MG63 (cell line): ENCODE measurements at regions not wholly inside any gene's neighbourhood (a gene's known extent, or its start where the extent isn't known, plus 50 kb on each side); places are given as distances from the start of the nearest gene placed in this dataset.
"Not testable (repeated sequence)": the region's sequence is repeated elsewhere in the genome, so short reads cannot be mapped to it uniquely, and the experiment has no call there.

ENCODE experiments used
- DNase-seq: peaks from one replicate; pipeline ENCODE4 v3.0.0-alpha.2; 2020
- H3K27me3 ChIP-seq: fragments of 250-450 bp; sonication (Bioruptor Pico); 2 replicates; pipeline ENCODE4 v1.5.1; 2020; ENCODE audit warnings: mild to moderate bottlenecking, moderate library complexity
- H3K36me3 ChIP-seq: fragments of 250-450 bp; sonication (Bioruptor Pico); 2 replicates; pipeline ENCODE4 v1.5.1; 2020; ENCODE audit warnings: mild to moderate bottlenecking, moderate library complexity
- H3K4me3 ChIP-seq: fragments of 250-450 bp; sonication (Bioruptor Pico); 2 replicates; pipeline ENCODE4 v1.5.1; 2020; ENCODE audit warnings: mild to moderate bottlenecking, moderate library complexity
- H3K9me3 ChIP-seq: fragments of 250-450 bp; sonication (Bioruptor Pico); 2 replicates; pipeline ENCODE4 v1.5.1; 2020; ENCODE audit warnings: mild to moderate bottlenecking, moderate library complexity

DNA sequence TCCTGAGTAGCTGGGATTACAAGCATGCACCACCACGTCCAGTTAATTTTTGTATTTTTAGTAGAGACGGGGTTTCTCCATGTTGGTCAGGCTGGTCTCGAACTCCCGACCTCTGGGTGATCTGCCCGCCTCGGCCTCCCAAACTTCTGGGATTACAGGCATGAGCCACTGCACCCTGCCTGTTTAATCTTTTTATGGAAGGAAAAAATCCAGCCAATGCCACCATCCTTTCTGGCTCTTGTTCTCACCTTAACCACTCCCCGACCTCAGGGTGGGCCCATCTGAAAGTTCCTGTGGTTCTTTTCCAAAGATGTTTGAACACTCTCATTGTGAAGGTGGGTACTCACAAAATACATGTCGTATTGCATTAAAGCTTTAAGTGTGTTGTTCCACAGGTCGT, 336.2 kb downstream of the TCERG1L start:
- H3K9me3 ChIP-seq, H3K36me3 ChIP-seq, H3K4me3 ChIP-seq, DNase-seq, H3K27me3 ChIP-seq: not testable (repeated sequence)

- H3K27me3 ChIP-seq = no peaks in the 10 kb centered on the region
These were observed 328.7 kb downstream of the TCERG1L start for GRCh38 chr10:130982802-130983201.

GRCh38 chr10:130983749-130984148, 327.8 kb downstream of the TCERG1L start:
- Histone ChIP-seq H3K4me3 (no peak overlapping the region), H3K9me3 (no peaks in the 10 kb centered on the region), H3K36me3 (no peaks in the 10 kb centered on the region), H3K27me3 (no peaks in the 10 kb centered on the region)
- no peak for DNase-seq

More at GRCh38 chr10:130982802-130983201, 328.7 kb downstream of the TCERG1L start:
- DNase-seq = no peak
- no peaks in the 10 kb centered on the region for H3K9me3 ChIP-seq
- H3K4me3 ChIP-seq = no peak overlapping the region
- H3K36me3 ChIP-seq = no peaks in the 10 kb centered on the region

- Histone ChIP-seq H3K4me3 (no peak overlapping the region), H3K9me3 (no peaks in the 10 kb centered on the region), H3K36me3 (no peaks in the 10 kb centered on the region), H3K27me3 (no peaks in the 10 kb centered on the region)
- no peak for DNase-seq
These were observed 326.8 kb downstream of the TCERG1L start for GRCh38 chr10:130984686-130985085.

DNA sequence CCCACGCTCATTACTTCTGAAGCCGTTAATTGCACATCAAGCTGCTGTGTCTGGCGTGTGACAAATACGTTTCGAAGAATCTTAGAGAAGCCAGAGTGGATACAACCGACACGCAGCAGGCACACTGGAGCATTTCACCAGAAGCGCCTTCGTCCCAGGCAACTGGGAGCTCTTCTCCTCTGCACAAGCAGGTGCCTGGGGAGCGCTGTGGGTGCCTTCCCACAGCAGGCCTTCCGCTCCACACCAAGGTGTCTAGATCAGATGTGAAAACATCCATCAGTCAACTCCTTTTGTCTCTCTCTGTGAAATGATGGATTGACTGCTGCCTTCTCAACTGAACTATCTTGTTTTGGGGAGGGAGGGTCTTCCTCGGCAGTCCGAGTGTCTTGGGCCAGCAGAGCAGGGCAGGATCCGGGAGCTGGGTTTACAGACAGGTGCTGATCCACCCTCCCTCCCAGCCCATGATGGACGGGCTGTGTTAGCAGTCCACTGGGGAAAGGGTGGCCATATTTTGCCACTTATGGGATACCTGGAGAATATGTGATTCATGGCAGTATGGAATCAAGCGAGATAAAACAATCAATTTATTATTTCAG, 326.3 kb downstream of the TCERG1L start:
- no peaks in the 10 kb centered on the region for H3K9me3 ChIP-seq
- H3K4me3 ChIP-seq = no peak overlapping the region

DNA sequence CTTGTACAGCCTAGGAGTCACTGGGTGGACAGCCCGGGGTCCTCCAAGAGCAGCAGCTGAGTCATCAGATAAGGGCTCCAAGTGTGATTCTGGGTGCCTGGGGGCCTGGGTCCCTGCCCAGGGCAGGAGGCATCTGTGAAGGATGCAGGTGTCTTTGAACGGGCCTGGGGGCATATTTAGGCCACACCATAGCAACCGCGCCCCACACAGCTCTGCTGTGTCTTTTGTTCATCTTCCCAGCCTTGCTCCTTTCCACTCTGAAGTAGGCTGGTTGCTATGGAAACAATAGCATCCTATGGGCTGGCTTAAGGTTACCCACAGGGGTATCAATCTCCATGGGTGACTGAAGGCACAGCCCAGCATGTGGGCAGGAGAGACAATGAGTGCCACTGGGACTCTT, 324.7 kb downstream of the TCERG1L start:
- DNase-seq = no peak
- H3K36me3 ChIP-seq = no peaks in the 10 kb centered on the region
- H3K27me3 ChIP-seq = no peaks in the 10 kb centered on the region
- H3K4me3 ChIP-seq = no peak overlapping the region
- H3K9me3 ChIP-seq = no peaks in the 10 kb centered on the region

More for the DNA sequence above, 326.3 kb downstream of the TCERG1L start:
- Histone ChIP-seq H3K27me3 (no peaks in the 10 kb centered on the region), H3K36me3 (no peaks in the 10 kb centered on the region)
- no peak for DNase-seq

DNA sequence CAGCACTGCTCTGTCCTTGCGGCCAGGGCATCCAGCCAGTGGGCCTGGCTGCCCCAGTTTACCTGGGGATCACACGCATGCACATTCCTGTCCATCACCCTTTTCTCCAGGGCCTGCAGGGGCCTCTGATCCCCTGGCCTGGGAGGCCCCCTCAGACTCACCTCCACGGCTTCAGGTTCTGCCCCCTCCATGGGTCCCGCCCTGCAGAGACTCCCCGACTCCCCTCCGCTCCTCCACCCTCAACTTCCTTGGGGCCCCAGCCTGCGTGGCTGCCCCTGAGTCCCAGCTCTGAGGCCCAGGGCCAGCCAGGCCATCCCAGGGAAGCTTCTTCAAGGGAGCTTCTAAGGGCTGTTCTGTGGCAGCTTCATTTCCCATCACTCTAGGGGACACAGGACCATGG, 324.1 kb downstream of the TCERG1L start:
- Histone ChIP-seq H3K4me3 (no peak overlapping the region), H3K27me3 (no peaks in the 10 kb centered on the region), H3K9me3 (no peaks in the 10 kb centered on the region), H3K36me3 (no peaks in the 10 kb centered on the region)
- DNase-seq = no peak

DNA sequence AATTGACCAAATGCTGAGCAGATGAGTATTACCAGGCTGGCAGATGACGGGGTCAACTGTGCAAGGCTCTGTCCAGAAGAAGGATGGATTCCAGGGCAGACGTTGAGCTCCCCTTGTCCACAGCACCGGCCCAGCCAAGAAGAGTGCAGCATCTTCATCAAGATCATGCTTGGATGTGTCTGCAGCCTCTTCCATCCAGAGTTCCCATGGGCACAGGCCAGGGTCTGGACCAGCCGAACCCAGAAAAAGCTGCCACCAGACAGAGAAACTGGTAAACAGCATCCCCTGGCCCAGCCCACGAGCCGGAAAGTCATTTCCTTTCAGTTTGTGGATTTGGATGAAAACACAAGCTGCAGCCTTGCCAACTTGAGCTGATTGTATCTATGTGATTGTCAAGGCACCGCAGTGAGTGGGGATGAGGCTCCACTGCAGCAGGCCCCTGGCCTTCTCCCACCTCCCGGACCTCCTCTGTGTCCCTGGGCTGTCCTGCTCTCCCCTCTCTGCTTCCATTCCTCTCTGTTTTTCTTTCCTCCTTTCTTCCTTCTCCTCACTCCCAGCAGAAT, 321.8 kb downstream of the TCERG1L start:
- Histone ChIP-seq H3K27me3 (no peaks in the 10 kb centered on the region), H3K4me3 (no peak overlapping the region), H3K36me3 (no peaks in the 10 kb centered on the region), H3K9me3 (no peaks in the 10 kb centered on the region)
- no peak for DNase-seq

DNA sequence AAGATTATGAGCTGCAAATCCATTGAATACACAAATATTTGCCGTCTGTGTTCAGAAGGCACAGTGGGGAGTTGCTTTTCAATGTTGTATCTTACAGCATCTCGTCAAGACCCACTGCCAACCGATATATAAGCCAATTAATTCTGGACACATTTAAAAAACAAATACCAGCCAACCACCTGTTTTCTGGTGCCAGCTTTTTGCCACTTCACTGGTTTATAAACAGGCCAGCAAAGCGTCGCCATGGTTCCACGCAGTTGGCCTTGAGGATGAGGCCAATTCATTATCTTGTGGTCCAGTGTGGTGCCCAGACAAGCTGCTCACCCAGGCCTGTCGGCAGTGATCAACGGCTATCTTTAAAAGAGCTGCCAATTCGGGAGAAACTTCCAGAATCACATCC, 321.0 kb downstream of the TCERG1L start:
- Histone ChIP-seq H3K27me3 (no peaks in the 10 kb centered on the region), H3K9me3 (no peaks in the 10 kb centered on the region), H3K36me3 (no peaks in the 10 kb centered on the region), H3K4me3 (no peak overlapping the region)
- DNase-seq = no peak

- no peaks in the 10 kb centered on the region for H3K27me3 ChIP-seq
- no peaks in the 10 kb centered on the region for H3K9me3 ChIP-seq
- DNase-seq = no peak
- no peaks in the 10 kb centered on the region for H3K36me3 ChIP-seq
- H3K4me3 ChIP-seq = no peak overlapping the region
These were observed 318.6 kb downstream of the TCERG1L start for GRCh38 chr10:130992802-130993523.

DNA sequence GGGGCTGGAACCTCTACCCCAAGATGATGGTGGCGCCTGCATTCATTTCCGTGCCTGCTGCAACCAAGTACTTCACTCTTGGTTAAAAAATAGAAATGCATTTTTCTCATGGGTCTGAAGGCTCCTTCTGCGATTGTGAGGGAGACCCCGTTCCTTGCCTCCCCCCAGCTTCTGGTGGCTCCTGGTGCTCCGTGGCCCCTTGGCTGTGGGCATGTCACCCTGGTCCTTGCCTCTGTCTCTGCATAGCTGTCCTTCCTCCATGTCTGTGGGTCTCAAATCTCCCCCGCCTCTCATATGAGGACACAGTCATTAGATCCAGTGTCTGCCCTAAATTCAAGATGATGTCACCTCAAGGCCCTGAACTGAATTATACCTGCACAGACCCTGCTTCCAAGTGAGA, 317.9 kb downstream of the TCERG1L start:
- H3K36me3 ChIP-seq = no peaks in the 10 kb centered on the region
- H3K9me3 ChIP-seq = no peaks in the 10 kb centered on the region
- no peak overlapping the region for H3K4me3 ChIP-seq
- H3K27me3 ChIP-seq = no peaks in the 10 kb centered on the region
- no peak for DNase-seq

DNA sequence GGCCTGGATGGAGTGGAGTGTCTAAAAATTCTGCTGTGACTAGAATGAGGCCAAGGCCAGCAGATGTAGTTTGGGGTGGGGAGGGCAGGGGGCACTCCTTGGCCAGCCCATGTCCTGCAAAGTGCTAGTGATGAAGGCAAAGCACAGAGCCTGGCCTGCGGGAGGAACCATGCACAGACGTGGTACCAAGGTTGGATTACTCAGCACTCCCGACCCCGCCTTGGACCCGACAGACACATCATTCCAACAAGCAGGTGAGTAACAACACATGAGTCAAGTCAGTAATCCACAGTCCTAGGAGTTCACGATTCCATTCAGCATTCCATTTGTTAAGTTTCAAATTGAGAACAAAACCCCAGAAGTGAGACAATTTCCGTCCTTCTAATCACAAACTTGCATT, 317.3 kb downstream of the TCERG1L start:
- no peaks in the 10 kb centered on the region for H3K9me3 ChIP-seq
- no peak for DNase-seq
- no peak overlapping the region for H3K4me3 ChIP-seq
- H3K27me3 ChIP-seq = no peaks in the 10 kb centered on the region
- H3K36me3 ChIP-seq = no peaks in the 10 kb centered on the region

GRCh38 chr10:130994845-130995244, 316.7 kb downstream of the TCERG1L start:
- Histone ChIP-seq H3K4me3 (no peak overlapping the region), H3K9me3 (no peaks in the 10 kb centered on the region), H3K36me3 (no peaks in the 10 kb centered on the region), H3K27me3 (no peaks in the 10 kb centered on the region)
- no peak for DNase-seq

DNA sequence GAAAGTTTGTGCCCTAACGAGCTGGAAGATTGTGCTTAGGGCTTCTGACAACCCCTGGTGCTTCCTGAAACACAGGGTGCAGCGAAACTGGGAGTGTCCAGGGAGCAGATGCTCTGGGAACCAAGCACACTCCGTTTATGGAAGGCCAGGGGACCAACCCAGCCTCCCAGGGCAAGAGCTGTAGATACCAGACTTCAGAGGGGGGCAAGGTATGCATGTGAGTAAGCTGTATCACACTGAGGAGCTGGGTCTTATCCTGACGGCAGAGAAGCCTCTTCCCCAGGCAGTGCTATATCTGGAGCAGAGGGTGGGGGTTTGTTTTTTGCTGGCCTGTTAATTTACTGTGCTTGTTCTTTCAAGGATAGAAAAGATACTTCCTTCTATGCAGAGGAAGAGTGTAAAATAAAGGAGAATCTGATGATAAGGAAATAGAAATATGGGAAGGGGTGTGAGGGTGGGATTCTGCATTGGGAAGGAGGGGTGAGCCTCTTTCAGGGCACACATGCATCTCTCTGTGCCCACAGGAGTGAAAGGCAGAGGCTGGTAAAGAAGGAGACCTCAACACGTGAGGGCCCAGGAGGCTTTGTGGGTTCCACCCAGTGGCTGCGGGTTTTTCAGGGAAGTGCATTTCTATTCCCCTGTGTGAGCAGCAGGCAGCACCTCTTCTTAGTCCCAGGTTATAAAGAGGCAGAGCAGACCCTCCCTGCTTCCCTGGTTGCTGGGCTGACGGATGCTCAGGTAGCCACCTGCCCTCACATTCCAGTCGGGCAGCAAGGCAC, 314.1 kb downstream of the TCERG1L start:
- H3K4me3 ChIP-seq = no peak overlapping the region
- no peaks in the 10 kb centered on the region for H3K9me3 ChIP-seq
- no peak for DNase-seq

DNA sequence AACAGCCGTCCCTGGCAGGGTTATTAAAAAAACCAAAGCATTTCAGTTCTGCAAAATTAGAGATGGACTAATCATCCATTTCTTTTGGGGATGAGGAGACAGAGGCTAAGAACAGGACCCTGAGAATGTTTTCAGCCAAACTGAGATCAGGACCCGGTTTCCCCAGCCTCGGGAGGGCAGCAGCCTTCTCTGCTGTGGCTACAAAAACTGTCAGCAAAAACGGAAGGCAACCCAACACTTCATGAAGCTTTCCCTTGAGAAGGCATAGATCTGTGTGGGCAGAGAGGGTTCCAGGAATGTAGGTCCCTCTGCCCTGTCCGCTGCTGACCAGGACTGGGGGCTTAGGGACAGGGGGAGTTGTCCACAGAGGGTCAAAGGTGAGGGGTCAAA, 313.5 kb downstream of the TCERG1L start:
- no peak for DNase-seq
- Histone ChIP-seq H3K27me3 (no peaks in the 10 kb centered on the region), H3K9me3 (no peaks in the 10 kb centered on the region), H3K36me3 (no peaks in the 10 kb centered on the region), H3K4me3 (no peak overlapping the region)

More for the DNA sequence above, 314.1 kb downstream of the TCERG1L start:
- Histone ChIP-seq H3K27me3 (no peaks in the 10 kb centered on the region), H3K36me3 (no peaks in the 10 kb centered on the region)

- H3K9me3 ChIP-seq = no peaks in the 10 kb centered on the region
- no peaks in the 10 kb centered on the region for H3K27me3 ChIP-seq
These were observed 312.9 kb downstream of the TCERG1L start for GRCh38 chr10:130998642-130999041.

More at GRCh38 chr10:130998642-130999041, 312.9 kb downstream of the TCERG1L start:
- no peak for DNase-seq
- no peaks in the 10 kb centered on the region for H3K36me3 ChIP-seq
- H3K4me3 ChIP-seq = no peak overlapping the region
